DMS53 treated with DMSO at 0.1 percent for 48 hours (cell line): ENCODE measurements at regions not wholly inside any gene's neighbourhood (a gene's known extent, or its start where the extent isn't known, plus 50 kb on each side); places are given as distances from the start of the nearest gene placed in this dataset.

Source experiments
- DNase-seq: peaks from one replicate; lab custom pipeline; 2025; ENCODE audit not compliant: unreplicated experiment; lab: John Stamatoyannopoulos, UW

- DNase-seq, result no peak
Measured at GRCh38 chr3:43865887-43866528, 175.3 kb downstream of the ABHD5 start.

DNA sequence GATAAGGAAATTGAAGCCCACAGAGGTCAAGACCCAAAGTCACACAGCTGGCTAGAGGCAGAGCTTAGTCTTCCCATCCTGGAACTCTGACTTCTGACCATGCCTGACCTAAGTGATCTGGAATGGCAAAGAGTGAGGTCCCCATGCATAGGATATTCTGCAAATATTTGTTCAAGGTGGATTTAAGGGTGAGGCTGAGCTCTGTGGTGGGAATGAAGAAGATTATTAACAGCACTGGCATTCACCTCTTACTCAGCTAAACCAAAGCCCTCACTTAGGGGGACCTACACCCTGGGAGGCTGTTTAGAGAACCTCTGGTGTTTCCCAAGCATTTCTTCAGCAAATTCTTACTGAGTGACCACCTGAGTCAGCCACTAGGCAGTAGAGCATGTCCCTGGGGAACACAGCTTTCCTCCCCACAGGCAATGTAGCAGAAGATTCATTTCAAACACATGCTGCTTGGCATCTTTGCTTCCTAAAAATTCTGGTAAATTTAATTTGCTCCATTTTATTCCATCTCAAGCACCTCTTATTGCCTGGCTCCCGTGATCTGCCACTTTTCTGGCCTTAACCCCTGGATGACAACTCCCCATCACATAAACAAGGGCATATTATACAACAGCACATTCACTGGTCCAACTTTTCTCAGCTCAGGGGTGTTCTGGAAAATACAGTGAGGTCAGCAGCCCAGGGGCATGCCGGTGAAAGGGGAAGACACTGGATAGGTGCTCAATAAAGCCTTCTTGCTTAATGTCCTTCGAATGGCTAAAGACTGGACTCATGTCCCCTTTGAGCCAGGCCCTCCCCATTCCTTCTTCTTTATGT lies 176.0 kb downstream of the ABHD5 start:
- DNase-seq, result no peak

GRCh38 chr3:43867436-43868072 lies 176.8 kb downstream of the ABHD5 start:
- DNase-seq, result no peak

DNA sequence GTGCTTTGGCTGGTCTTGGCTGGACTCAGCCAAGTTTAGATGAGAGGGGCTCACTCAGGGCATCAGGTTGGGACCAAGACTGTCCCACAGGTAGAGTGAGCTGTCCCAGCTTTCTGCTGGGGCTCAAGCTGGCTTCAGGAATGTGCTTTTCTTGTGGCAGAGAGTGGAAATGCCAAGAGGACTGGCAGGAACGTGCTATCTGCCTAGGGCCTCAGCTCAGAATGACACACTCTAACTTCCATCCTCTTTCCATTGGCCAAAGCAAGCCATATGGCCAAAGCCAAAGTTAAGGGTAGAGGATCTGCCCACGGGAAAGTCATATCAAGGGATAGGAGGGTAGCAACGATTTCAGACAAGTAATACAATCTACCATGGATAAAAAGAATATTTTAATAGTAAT lies 178.8 kb downstream of the ABHD5 start:
- no peak for DNase-seq

- no peak for DNase-seq
Measured at GRCh38 chr3:43870120-43870519, 179.4 kb downstream of the ABHD5 start.

DNA sequence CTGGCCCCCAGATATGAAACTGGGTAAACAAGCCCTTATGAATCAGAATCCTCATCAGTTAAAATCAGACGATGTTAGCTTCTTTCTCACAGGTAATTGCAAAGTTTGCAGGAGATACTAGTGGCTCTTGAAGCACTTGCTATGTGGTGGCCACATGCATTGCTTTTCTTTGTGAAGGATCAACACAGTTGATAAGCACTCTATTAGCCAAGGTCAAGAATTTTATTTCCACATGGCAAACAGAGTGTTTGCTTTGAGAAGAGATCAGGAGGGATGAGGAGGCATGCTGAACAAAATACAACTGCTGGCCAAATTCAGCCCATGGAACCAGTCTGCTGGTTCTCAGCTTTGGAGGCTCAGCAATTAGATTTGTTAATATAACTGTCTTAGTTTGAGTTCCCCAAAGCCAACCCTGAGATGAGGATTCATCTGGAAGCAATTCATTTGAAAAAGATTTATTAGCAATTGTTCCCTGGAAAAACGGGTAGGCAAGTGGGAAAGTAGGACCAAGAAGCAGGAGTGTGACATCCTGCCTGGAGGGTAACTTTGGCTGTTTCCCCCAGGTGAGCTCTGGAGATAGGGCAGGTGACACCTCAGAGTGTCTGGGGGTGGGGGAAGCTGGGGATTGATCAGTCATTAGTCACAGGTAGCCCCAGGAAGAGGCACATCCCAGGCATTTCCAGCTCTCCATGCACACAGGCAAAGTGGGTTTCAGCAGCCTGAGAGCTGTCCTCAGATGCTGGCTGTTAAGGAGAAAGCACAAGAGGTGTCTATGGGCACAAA lies 180.3 kb downstream of the ABHD5 start:
- DNase-seq, result no peak

DNA sequence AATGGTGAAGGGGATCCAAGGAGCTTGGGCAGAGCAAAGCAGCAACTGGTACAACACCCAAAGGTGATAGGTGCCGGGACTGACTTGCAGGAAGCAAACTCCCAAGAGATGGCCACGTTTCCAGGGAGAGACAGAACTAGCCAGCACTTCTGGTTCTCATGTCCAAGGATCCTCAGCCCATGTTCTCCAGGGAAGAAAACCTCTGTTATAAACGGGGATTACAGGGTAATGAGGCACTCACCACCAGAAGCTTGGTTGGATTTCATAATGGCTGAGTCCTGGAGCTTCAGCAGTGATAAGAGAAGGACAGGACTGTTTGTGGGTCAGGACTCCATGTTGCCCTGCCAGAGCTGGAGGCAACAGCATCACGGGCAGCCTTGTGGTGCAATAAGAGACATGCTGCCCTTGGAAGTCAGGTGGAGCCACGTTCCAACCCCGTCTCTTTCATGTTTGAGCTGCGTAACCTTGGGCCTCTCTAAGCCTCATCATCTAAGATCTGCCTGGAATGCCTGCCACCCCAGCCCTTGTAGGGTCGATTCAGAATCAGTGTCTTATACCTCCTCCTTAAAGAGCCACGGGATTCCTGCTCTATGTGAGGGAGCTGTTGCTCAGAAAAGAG lies 181.0 kb downstream of the ABHD5 start:
- DNase-seq, result no peak

DNA sequence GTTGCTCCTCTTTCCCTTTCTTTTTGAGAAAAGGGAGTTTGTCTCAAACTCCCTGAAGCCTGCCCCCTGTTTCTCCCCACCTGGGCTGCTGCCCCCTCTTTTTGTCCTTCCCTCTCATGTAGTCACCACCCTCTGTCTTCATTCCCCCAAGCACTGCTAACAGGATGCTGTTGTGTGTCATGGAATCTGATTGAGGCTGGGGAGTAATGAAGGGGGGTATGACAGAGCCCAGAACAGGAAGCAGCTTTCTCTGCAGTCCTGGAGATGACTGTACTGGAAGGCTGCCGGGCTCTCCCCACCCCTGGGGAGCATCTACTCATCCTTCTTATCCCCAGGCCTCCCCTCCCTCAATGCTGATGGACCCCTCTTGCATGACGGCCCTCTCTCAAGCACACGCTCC lies 181.6 kb downstream of the ABHD5 start:
- DNase-seq, result no peak

DNA sequence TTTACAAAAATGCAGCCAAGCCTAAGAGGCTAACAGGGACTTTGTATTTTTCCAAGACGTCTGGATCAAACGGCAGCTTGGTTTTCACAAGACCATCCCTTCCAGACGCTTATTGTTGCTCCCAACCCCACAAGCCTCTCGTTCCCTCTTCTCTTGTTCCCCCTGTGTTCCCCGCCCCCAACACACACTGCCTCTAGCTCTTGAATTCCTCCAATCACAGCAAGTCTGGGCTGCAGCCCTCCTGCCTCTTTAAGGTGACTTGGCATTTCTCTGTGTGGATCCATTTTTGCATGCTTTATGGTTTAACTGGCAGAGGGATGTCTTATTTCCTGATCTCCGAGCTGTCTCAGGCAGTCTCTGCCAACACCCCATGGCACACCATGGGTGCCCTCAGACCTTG lies 182.2 kb downstream of the ABHD5 start:
- no peak for DNase-seq

DNA sequence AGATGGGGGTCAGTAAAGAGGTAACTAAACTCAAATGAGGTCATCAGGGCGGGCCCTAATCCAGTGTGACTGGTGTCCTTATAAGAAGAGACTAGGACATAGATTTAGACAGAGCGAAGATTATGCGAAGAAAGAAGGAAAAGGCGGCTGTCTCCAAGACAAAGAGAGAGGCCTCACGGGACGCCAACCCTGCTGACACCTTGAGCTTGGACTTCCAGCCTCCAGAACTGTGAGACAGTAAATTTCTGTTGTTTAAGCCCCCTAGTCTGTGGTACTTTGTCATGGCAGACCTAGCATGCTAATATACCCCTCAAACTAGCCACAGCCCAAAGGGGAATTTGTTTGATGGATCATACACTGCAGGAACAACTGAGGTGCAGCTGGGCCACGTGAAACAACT lies 183.0 kb downstream of the ABHD5 start:
- no peak for DNase-seq

DNA sequence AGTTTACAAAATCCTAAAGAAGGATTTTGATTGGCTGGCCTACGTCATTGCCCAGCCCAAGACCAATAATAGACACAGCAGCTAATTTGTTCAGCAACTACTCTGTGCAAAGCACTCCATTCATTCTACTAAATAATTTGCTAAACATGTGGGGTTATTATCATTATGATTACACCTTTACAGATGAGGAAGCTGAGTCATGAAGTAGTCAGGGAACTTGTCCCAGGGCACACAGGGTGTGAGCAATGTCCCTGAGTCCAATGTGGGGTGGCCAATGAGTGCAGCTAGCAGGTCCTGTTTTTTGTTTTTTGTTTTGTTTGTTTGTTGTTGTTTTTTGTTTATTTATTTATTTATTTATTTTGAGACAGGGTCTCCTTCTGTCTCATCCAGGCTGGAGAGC lies 183.6 kb downstream of the ABHD5 start:
- no peak for DNase-seq

GRCh38 chr3:43874731-43875130 lies 184.0 kb downstream of the ABHD5 start:
- DNase-seq, result no peak

DNA sequence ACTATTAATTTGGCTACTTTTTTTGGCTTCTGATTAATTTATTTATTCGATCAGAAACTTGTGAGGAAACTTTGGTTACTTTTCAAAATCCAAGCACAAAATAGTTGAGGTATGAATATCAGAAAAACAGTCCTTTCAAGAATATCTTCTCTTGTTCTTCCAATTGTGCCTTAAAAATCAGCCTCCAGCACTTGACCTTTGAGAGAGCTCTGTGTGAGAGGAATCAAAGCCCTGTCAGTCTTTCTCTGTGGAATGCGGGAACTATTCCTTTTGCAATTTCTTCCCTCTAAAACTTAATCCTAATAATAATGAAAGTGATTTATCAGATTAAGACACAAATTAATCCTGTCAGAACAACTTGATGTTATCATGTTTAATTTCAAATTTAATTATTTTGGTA lies 185.9 kb downstream of the ABHD5 start:
- DNase-seq, result no peak

GRCh38 chr3:43879166-43879565 lies 188.4 kb downstream of the ABHD5 start:
- DNase-seq, result peak; percentile 37

- DNase-seq, result no peak
Measured at GRCh38 chr3:43882976-43883680, 192.4 kb downstream of the ABHD5 start.

DNA sequence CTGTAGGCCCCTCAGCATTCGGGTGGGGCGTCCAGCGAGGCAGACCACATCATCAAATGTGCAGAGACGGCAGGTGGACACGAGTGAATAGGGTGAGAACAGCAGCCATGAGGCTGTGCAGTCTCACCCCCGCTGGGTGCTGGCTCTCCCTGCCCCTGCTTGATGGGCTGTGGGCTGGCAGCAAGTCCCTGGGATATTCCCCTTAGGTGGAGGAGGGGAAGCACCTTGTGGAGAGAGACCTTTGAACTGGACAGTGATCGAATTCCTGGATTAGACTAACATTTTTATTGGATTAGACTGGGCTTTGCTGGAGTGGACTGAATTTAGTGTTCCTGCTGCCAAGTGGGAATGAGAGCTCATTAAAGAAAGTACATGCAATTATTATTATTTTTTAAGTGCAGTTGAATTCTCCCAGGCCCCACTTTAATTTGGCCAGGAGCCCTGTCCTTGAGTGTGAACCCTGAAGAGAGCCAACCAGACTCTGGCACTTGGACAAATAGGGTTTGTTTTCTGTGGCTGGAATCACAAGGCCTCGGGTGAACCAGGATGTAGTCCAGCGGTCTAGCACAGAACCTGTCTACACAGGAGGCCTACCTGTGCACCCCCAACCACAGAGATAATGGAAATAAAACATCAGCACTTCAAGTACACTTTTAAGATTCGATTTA lies 193.1 kb downstream of the ABHD5 start:
- no peak for DNase-seq

GRCh38 chr3:43884581-43884980 lies 193.8 kb downstream of the ABHD5 start:
- no peak for DNase-seq

GRCh38 chr3:43885908-43886618 lies 195.3 kb downstream of the ABHD5 start:
- DNase-seq, result no peak

GRCh38 chr3:43892061-43892460 lies 201.3 kb downstream of the ABHD5 start:
- no peak for DNase-seq
